H9 (cell line): ENCODE measurements at regions not wholly inside any gene's neighbourhood (a gene's known extent, or its start where the extent isn't known, plus 50 kb on each side); places are given as distances from the start of the nearest gene placed in this dataset.

Experiments
- DNase-seq: peaks from one replicate; pipeline ENCODE4 v3.0.0-alpha.2; 2017
- H2AFZ ChIP-seq: one replicate; pipeline ENCODE4 v1.6.1; 2013; ENCODE audit warnings: mild to moderate bottlenecking, low read length, control low read depth, moderate library complexity
- H2AK5ac ChIP-seq: 2 replicates; pipeline ENCODE4 v1.6.1; 2013; ENCODE audit warnings: low read length, control low read depth, mixed read lengths; ENCODE audit not compliant: insufficient read length
- H2BK120ac ChIP-seq: one replicate; pipeline ENCODE4 v1.6.1; 2013; ENCODE audit warnings: low read depth, mild to moderate bottlenecking, low read length, control low read depth, inconsistent platforms; ENCODE audit not compliant: poor library complexity, severe bottlenecking
- H2BK12ac ChIP-seq: 2 replicates; pipeline ENCODE4 v1.6.1; 2013; ENCODE audit warnings: low read length, control low read depth, mixed read lengths, low read depth; ENCODE audit not compliant: insufficient read length
- H2BK15ac ChIP-seq: 2 replicates; pipeline ENCODE4 v1.6.1; 2013; ENCODE audit warnings: low read depth, low read length, control low read depth
- H2BK20ac ChIP-seq: one replicate; pipeline ENCODE4 v1.6.1; 2013; ENCODE audit warnings: low read depth, mild to moderate bottlenecking, low read length, control low read depth, inconsistent platforms; ENCODE audit not compliant: poor library complexity, severe bottlenecking
- H2BK5ac ChIP-seq: 2 replicates; pipeline ENCODE4 v1.6.1; 2013; ENCODE audit warnings: low read length, control low read depth, mixed read lengths; ENCODE audit not compliant: insufficient read length
- H3K14ac ChIP-seq: 2 replicates; pipeline ENCODE4 v1.6.1; 2013; ENCODE audit warnings: low read length, control low read depth; ENCODE audit not compliant: insufficient read depth
- H3K18ac ChIP-seq: 2 replicates; pipeline ENCODE4 v1.6.1; 2013; ENCODE audit warnings: low read depth, mild to moderate bottlenecking, mixed read lengths, low read length, control low read depth; ENCODE audit not compliant: insufficient read length
- H3K23ac ChIP-seq: 2 replicates; pipeline ENCODE4 v1.6.1; 2013; ENCODE audit warnings: low read length, control low read depth, mixed read lengths, low read depth; ENCODE audit not compliant: insufficient read length
- H3K23me2 ChIP-seq: 2 replicates; pipeline ENCODE4 v1.6.1; 2013; ENCODE audit warnings: low read depth, mild to moderate bottlenecking, mixed read lengths, low read length, control low read depth; ENCODE audit not compliant: insufficient read length, poor library complexity, severe bottlenecking
- H3K27ac ChIP-seq: 2 replicates; pipeline ENCODE4 v1.5.1; 2013; ENCODE audit warnings: low read length, control low read depth, mixed read lengths, low read depth; ENCODE audit not compliant: insufficient read length
- H3K27me3 ChIP-seq: 2 replicates; pipeline ENCODE4 v1.6.1; 2013; ENCODE audit warnings: low read length, control low read depth, inconsistent platforms; ENCODE audit not compliant: insufficient read depth
- H3K4ac ChIP-seq: 2 replicates; pipeline ENCODE4 v1.6.1; 2013; ENCODE audit warnings: low read depth, mild to moderate bottlenecking, control low read depth, inconsistent platforms, low read length, moderate library complexity
- H3K4me1 ChIP-seq: 2 replicates; pipeline ENCODE4 v1.6.1; 2013; ENCODE audit warnings: low read length, control low read depth, inconsistent platforms; ENCODE audit not compliant: insufficient read depth
- H3K4me2 ChIP-seq: 2 replicates; pipeline ENCODE4 v1.6.1; 2013; ENCODE audit warnings: low read length, control low read depth, mixed read lengths; ENCODE audit not compliant: insufficient read length, insufficient read depth
- H3K56ac ChIP-seq: 2 replicates; pipeline ENCODE4 v1.6.1; 2013; ENCODE audit warnings: low read depth, mild to moderate bottlenecking, mixed read lengths, low read length, control low read depth; ENCODE audit not compliant: insufficient read length
- H3K79me1 ChIP-seq: 2 replicates; pipeline ENCODE4 v1.6.1; 2013; ENCODE audit warnings: low read depth, mild to moderate bottlenecking, moderate library complexity, low read length, control low read depth, inconsistent platforms; ENCODE audit not compliant: insufficient read depth, poor library complexity, severe bottlenecking
- H3K79me2 ChIP-seq: 2 replicates; pipeline ENCODE4 v1.6.1; 2013; ENCODE audit warnings: low read length, control low read depth, inconsistent platforms; ENCODE audit not compliant: insufficient read depth
- H3K9ac ChIP-seq: 2 replicates; pipeline ENCODE4 v1.6.1; 2013; ENCODE audit warnings: low read length, control low read depth, mixed read lengths; ENCODE audit not compliant: insufficient read length; ENCODE audit errors: extremely low read depth
- H3K9me3 ChIP-seq: one replicate; pipeline ENCODE4 v1.6.1; 2013; ENCODE audit warnings: low read depth, low read length, inconsistent platforms; ENCODE audit not compliant: control insufficient read depth
- H3T11ph ChIP-seq: one replicate; pipeline ENCODE4 v1.6.1; 2013; ENCODE audit warnings: mild to moderate bottlenecking, low read length, control low read depth, inconsistent platforms
- H4K20me1 ChIP-seq: one replicate; pipeline ENCODE4 v1.6.1; 2013; ENCODE audit not compliant: control insufficient read depth, insufficient read length, insufficient read depth
- H4K5ac ChIP-seq: 2 replicates; pipeline ENCODE4 v1.6.1; 2013; ENCODE audit warnings: low read depth, mild to moderate bottlenecking, mixed read lengths, low read length, control low read depth; ENCODE audit not compliant: insufficient read length
- H4K8ac ChIP-seq: replicated peaks from 2 replicates; pipeline ENCODE4 v1.6.1; 2013; ENCODE audit warnings: low read length, control low read depth, mixed read lengths, low read depth; ENCODE audit not compliant: insufficient read length
- H4K91ac ChIP-seq: 2 replicates; pipeline ENCODE4 v1.6.1; 2013; ENCODE audit warnings: low read depth, mild to moderate bottlenecking, moderate library complexity, mixed read lengths, low read length, control low read depth; ENCODE audit not compliant: insufficient read length
- H3K27ac Mint-ChIP-seq, 3 experiments: 2 replicates in 2 of 3; 3 replicates in 1 of 3; pipeline ENCODE4 v1.8.0; 2020 to 2021; ENCODE audit warnings: mixed read lengths in 3 of 3, mild to moderate bottlenecking in 1 of 3, moderate library complexity in 1 of 3
- H3K27me3 Mint-ChIP-seq: 2 replicates; pipeline ENCODE4 v1.8.0; 2021; ENCODE audit warnings: low read depth, mild to moderate bottlenecking, moderate library complexity, mixed read lengths
- H3K36me3 Mint-ChIP-seq, 3 experiments: 2 replicates in 2 of 3; 3 replicates in 1 of 3; pipeline ENCODE4 v1.8.0; 2020 to 2021; ENCODE audit warnings: low read depth in 3 of 3, mixed read lengths in 3 of 3; ENCODE audit not compliant: insufficient read depth in 1 of 3
- H3K4me1 Mint-ChIP-seq, 2 experiments: 2 replicates each; pipeline ENCODE4 v1.8.0; 2020; ENCODE audit warnings: mixed read lengths in 2 of 2
- H3K4me3 Mint-ChIP-seq, 2 experiments: 2 replicates in 1 of 2; 3 replicates in 1 of 2; pipeline ENCODE4 v1.8.0; 2020 to 2021; ENCODE audit warnings: mild to moderate bottlenecking in 2 of 2, mixed read lengths in 2 of 2, moderate library complexity in 1 of 2
- H3K9me3 Mint-ChIP-seq, 2 experiments: 2 replicates in 1 of 2; 3 replicates in 1 of 2; pipeline ENCODE4 v1.8.0; 2020; ENCODE audit warnings: mild to moderate bottlenecking in 2 of 2, mixed read lengths in 2 of 2, moderate library complexity in 1 of 2
- CTCF ChIP-seq: fragments of 200-600 bp; sonication (generic); conservative IDR thresholded peaks from 3 replicates; pipeline ENCODE4 v1.8.0; 2021; ENCODE audit warnings: antibody characterized with exemption, mild to moderate bottlenecking

DNA sequence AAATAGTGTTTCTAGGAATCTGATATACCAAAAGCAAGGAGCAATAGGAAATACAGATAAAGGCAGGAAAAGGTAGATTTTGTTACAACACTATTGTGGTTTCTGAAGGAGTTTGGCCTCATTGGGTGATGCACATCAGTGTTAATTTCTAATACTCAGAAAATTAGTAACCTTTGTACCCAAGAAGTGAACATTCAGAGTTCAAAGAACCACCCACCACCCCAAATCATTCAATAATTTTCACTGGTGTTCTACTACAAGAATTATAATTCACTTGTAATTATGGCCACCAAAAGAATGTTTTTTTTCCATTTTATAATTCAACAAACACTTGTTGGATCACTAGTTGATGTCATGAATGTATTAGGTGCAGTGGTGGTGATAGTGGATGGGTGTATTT lies 183.3 kb downstream of the UBE2E3 start:
- Histone ChIP-seq H4K20me1 (no peaks in the 10 kb centered on the region), H3K9me3 (peaks cover 7% of the 10 kb centered on the region), H3K9ac (no peak overlapping the region), H3K79me1 (no peaks in the 10 kb centered on the region), H3K4ac (no peak overlapping the region), H2AK5ac (no peak overlapping the region), H4K91ac (no peak overlapping the region), H2BK5ac (no peak overlapping the region), H3K4me2 (no peak overlapping the region), H3K4me1 (no peaks in the 10 kb centered on the region), H4K8ac (no peak overlapping the region), H4K5ac (no peak overlapping the region), H2BK120ac (no peak overlapping the region), H3K18ac (no peak overlapping the region), H3K27ac (no peak overlapping the region), H2BK20ac (no peak overlapping the region), H2BK15ac (no peak overlapping the region), H3K27me3 (no peaks in the 10 kb centered on the region), H3K79me2 (no peaks in the 10 kb centered on the region), H2AFZ (no peak overlapping the region), H2BK12ac (no peak overlapping the region), H3K14ac (no peak overlapping the region), H3T11ph (no peak overlapping the region), H3K23me2 (no peaks in the 10 kb centered on the region), H3K56ac (no peak overlapping the region), H3K23ac (no peak overlapping the region)
- Mint-ChIP-seq H3K36me3 (peaks cover 4 to 27% (median 12%) of the 10 kb centered on the region in 3 experiments; a peak in 6 of 7 replicates), H3K4me1 (peaks cover 0 to 3% of the 10 kb centered on the region in 2 experiments; a peak in 1 of 4 replicates), H3K4me3 (no peak overlapping the region), H3K9me3 (peaks cover 17 to 23% of the 10 kb centered on the region in 2 experiments), H3K27me3 (no peaks in the 10 kb centered on the region), H3K27ac (no peak overlapping the region)
- no peak for TF ChIP-seq CTCF
- DNase-seq = no peak
